Lower lobe of right lung (tissue), 2 donors: ENCODE measurements at regions not wholly inside any gene's neighbourhood (a gene's known extent, or its start where the extent isn't known, plus 50 kb on each side); places are given as distances from the start of the nearest gene placed in this dataset.

Experiments used
- ATAC-seq, 2 donors: fragments of 200-7000 bp; cut with Tn5 transposase; one replicate each; pipeline ENCODE4 v1.9.1; 2020 to 2022; ENCODE audit warnings: mild to moderate bottlenecking in 2 of 2, moderate library complexity in 2 of 2
- DNase-seq: peaks from one replicate; pipeline ENCODE4 v3.0.0-alpha.2; 2020
- H3K27ac ChIP-seq: fragments of 200-600 bp; one replicate; pipeline ENCODE4 v1.8.0; 2022
- H3K27me3 ChIP-seq: fragments of 200-600 bp; one replicate; pipeline ENCODE4 v1.8.0; 2022; ENCODE audit warnings: low read depth
- H3K36me3 ChIP-seq: fragments of 200-600 bp; one replicate; pipeline ENCODE4 v1.8.0; 2022; ENCODE audit warnings: mild to moderate bottlenecking
- H3K4me1 ChIP-seq: fragments of 200-600 bp; one replicate; pipeline ENCODE4 v1.8.0; 2022
- H3K4me3 ChIP-seq: fragments of 200-600 bp; one replicate; pipeline ENCODE4 v1.8.0; 2022; ENCODE audit warnings: mild to moderate bottlenecking
- H3K9me3 ChIP-seq: fragments of 200-600 bp; one replicate; pipeline ENCODE4 v1.8.0; 2022
- CTCF ChIP-seq: fragments of 200-600 bp; IDR thresholded peaks from one replicate; pipeline ENCODE4 v1.8.0; 2022; ENCODE audit warnings: antibody characterized with exemption, mild to moderate bottlenecking
- intact Hi-C: fragments of 100-400 bp; cut with DNase I; formaldehyde crosslinking; loops from one replicate; pipeline ENCODE4 v1.11.0; 2022
- donor health status: DM: no; HTN: yes; CAD: no; lungs with severe emphysema.

GRCh38 chr5:3684118-3684517 is 88.5 kb downstream of the IRX1 start:
- H3K36me3 ChIP-seq, result no peaks in the 10 kb centered on the region
- DNase-seq (no peak), ATAC-seq (no peak)
- no peak overlapping the region for H3K27ac ChIP-seq
- no peaks in the 10 kb centered on the region for H3K4me1 ChIP-seq
- H3K4me3 ChIP-seq, result no peak overlapping the region
- no peaks in the 10 kb centered on the region for H3K9me3 ChIP-seq
- H3K27me3 ChIP-seq, result no peaks in the 10 kb centered on the region
- no peak for TF ChIP-seq CTCF
- intact Hi-C loops, result no loop called here

- no peak for ATAC-seq
Observed at GRCh38 chr5:3684771-3685354, 89.2 kb downstream of the IRX1 start.

GRCh38 chr5:3694819-3695218 is 99.2 kb downstream of the IRX1 start:
- TF ChIP-seq CTCF, result no peak
- Histone ChIP-seq H3K27me3 (no peaks in the 10 kb centered on the region), H3K27ac (no peak overlapping the region), H3K36me3 (no peaks in the 10 kb centered on the region), H3K9me3 (no peaks in the 10 kb centered on the region), H3K4me3 (no peak overlapping the region), H3K4me1 (no peaks in the 10 kb centered on the region)
- DNase-seq (no peak), ATAC-seq (no peak)
- intact Hi-C loops, result no loop called here

More at GRCh38 chr5:3684771-3685354, 89.2 kb downstream of the IRX1 start:
- intact Hi-C loops, result no loop called here
- H3K36me3 ChIP-seq, result no peaks in the 10 kb centered on the region
- no peaks in the 10 kb centered on the region for H3K9me3 ChIP-seq
- H3K4me3 ChIP-seq, result no peak overlapping the region
- no peak overlapping the region for H3K27ac ChIP-seq
- no peak for DNase-seq
- TF ChIP-seq CTCF, result no peak
- H3K27me3 ChIP-seq, result no peaks in the 10 kb centered on the region
- H3K4me1 ChIP-seq, result no peaks in the 10 kb centered on the region

- Histone ChIP-seq H3K4me3 (no peak overlapping the region), H3K9me3 (no peaks in the 10 kb centered on the region), H3K27ac (no peak overlapping the region), H3K27me3 (no peaks in the 10 kb centered on the region), H3K36me3 (no peaks in the 10 kb centered on the region), H3K4me1 (no peaks in the 10 kb centered on the region)
- ATAC-seq, result no peak
- intact Hi-C loops, result no loop called here
- no peak for TF ChIP-seq CTCF
- no peak for DNase-seq
Observed at GRCh38 chr5:3695818-3696217, 100.2 kb downstream of the IRX1 start.

GRCh38 chr5:3698412-3698811 is 102.8 kb downstream of the IRX1 start:
- DNase-seq, result no peak
- TF ChIP-seq CTCF, result no peak

GRCh38 chr5:3701694-3702093 is 106.1 kb downstream of the IRX1 start:
- no peaks in the 10 kb centered on the region for H3K27me3 ChIP-seq
- H3K36me3 ChIP-seq, result no peaks in the 10 kb centered on the region
- H3K27ac ChIP-seq, result no peak overlapping the region
- DNase-seq (no peak), ATAC-seq (no peak)
- no peaks in the 10 kb centered on the region for H3K9me3 ChIP-seq
- intact Hi-C loops, result no loop called here
- H3K4me3 ChIP-seq, result no peak overlapping the region
- no peak for TF ChIP-seq CTCF
- no peaks in the 10 kb centered on the region for H3K4me1 ChIP-seq

More at GRCh38 chr5:3698412-3698811, 102.8 kb downstream of the IRX1 start:
- no peaks in the 10 kb centered on the region for H3K27me3 ChIP-seq
- no peak overlapping the region for H3K27ac ChIP-seq
- no peaks in the 10 kb centered on the region for H3K4me1 ChIP-seq
- H3K9me3 ChIP-seq, result no peaks in the 10 kb centered on the region
- H3K4me3 ChIP-seq, result no peak overlapping the region
- H3K36me3 ChIP-seq, result no peaks in the 10 kb centered on the region
- ATAC-seq, result no peak
- intact Hi-C loops, result no loop called here
